ENCODE measurements at regions not wholly inside any gene's neighbourhood (a gene's known extent, or its start where the extent isn't known, plus 50 kb on each side); places are given as distances from the start of the nearest gene placed in this dataset.
"Not testable (repeated sequence)": the region's sequence is repeated elsewhere in the genome, so short reads cannot be mapped to it uniquely, and the experiment has no call there.

- TF ChIP-seq TAF1 (IDR thresholded peaks at IDR 0.05; ENCODE audit: borderline replicate concordance, low read depth, low read length); POLR2AphosphoS5 (IDR thresholded peaks at IDR 0.05; ENCODE audit: low read depth, low read length); POLR2A (IDR thresholded peaks at IDR 0.05; ENCODE audit: low read depth, low read length): not testable (repeated sequence)
Measured at GRCh38 chr2:71958426-71958825, 189.2 kb downstream of the CYP26B1 start.
